ENCODE measurements at regions not wholly inside any gene's neighbourhood (a gene's known extent, or its start where the extent isn't known, plus 50 kb on each side); places are given as distances from the start of the nearest gene placed in this dataset.

GRCh38 chr6:150535818-150536220, 63.9 kb upstream of the PLEKHG1 start:
- no peak for TF ChIP-seq CTCF (conservative IDR thresholded peaks at IDR 0.05 in 1 of 2, IDR thresholded peaks at IDR 0.05 in 1 of 2; ENCODE audit: low read depth in 1 of 2, low read length in 2 of 2)
- no peak for TF ChIP-seq EZH2 (IDR thresholded peaks at IDR 0.05; ENCODE audit: low read length, missing control alignments)
